Tibial nerve (tissue), 4 donors: ENCODE measurements at regions not wholly inside any gene's neighbourhood (a gene's known extent, or its start where the extent isn't known, plus 50 kb on each side); places are given as distances from the start of the nearest gene placed in this dataset.

Experiments
- DNase-seq, 2 donors: peaks; one replicate each; pipeline ENCODE4 v3.0.0-alpha.2; 2019; ENCODE audit warnings: low spot score in 2 of 2
- H3K27ac ChIP-seq, 4 donors: fragments of 200-600 bp; sonication (generic) in 3 of 4; one replicate each; pipeline ENCODE4 v1.5.1; 2017 to 2019; ENCODE audit warnings: mild to moderate bottlenecking in 1 of 4
- H3K27me3 ChIP-seq, 2 donors: fragments of 200-600 bp; sonication (generic) in 1 of 2; one replicate each; pipeline versions ENCODE4 v1.5.1 to v1.6.0; 2017 to 2019
- H3K36me3 ChIP-seq, 3 donors: fragments of 200-600 bp; sonication (generic); one replicate each; pipeline ENCODE4 v1.5.1; 2018 to 2019
- H3K4me1 ChIP-seq, 4 donors: fragments of 200-600 bp; sonication (generic) in 3 of 4; one replicate each; pipeline ENCODE4 v1.5.1; 2017 to 2019
- H3K4me3 ChIP-seq, 4 donors: fragments of 200-600 bp; sonication (generic) in 3 of 4; one replicate each; pipeline ENCODE4 v1.5.1; 2017 to 2019; ENCODE audit warnings: mild to moderate bottlenecking in 1 of 4, moderate library complexity in 1 of 4
- H3K9me3 ChIP-seq, 4 donors: fragments of 200-600 bp; sonication (generic) in 3 of 4; one replicate each; pipeline ENCODE4 v1.5.1; 2017 to 2019
- CTCF ChIP-seq, 5 experiments: fragments of 200-600 bp in 3 of 5; fragments of 450-650 bp in 2 of 5; sonication (generic) in 3 of 5; IDR thresholded peaks; one replicate each; pipeline ENCODE4 v1.5.1; 2016 to 2019; ENCODE audit warnings: antibody characterized with exemption in 5 of 5, mild to moderate bottlenecking in 3 of 5, moderate library complexity in 2 of 5
- EP300 ChIP-seq, 2 donors: sonication (generic); formaldehyde crosslinking; IDR thresholded peaks; one replicate each; pipeline ENCODE4 v1.6.1; 2017; ENCODE audit warnings: antibody characterized with exemption in 2 of 2, mild to moderate bottlenecking in 1 of 2
- POLR2A ChIP-seq, 2 donors: fragments of 450-650 bp; IDR thresholded peaks; one replicate each; pipeline ENCODE4 v1.6.1; 2017; ENCODE audit warnings: antibody characterized with exemption in 2 of 2, mild to moderate bottlenecking in 2 of 2, moderate library complexity in 2 of 2
- WGBS, 2 donors: methylation state at CpG; one replicate each; pipeline ENCODE4 v1.1.5; 2018; 5-methylcytosine and 5-hydroxymethylcytosine counted together

GRCh38 chr16:5349101-5349500 lies 251.5 kb upstream of the EEF2KMT start:
- H3K27me3 ChIP-seq: no peaks in the 10 kb centered on the region
- no peak overlapping the region for H3K4me3 ChIP-seq
- no peak overlapping the region for H3K27ac ChIP-seq
- no peaks in the 10 kb centered on the region for H3K4me1 ChIP-seq
- TF ChIP-seq EP300 (IDR thresholded peaks at IDR 0.05): no peak
- no peak for TF ChIP-seq CTCF (IDR thresholded peaks at IDR 0.05)
- no peak for TF ChIP-seq POLR2A (IDR thresholded peaks at IDR 0.05)
- 92 to 96% methylated on average over 8 of the region's 8 CpGs for WGBS, 2 donors
- H3K9me3 ChIP-seq: peaks cover 0 to 5% (median 0%) of the 10 kb centered on the region in 4 donors
- no peak for DNase-seq
- H3K36me3 ChIP-seq: no peaks in the 10 kb centered on the region

GRCh38 chr16:5347561-5347960 lies 250.0 kb upstream of the EEF2KMT start:
- TF ChIP-seq CTCF (IDR thresholded peaks at IDR 0.05) (no peak), EP300 (IDR thresholded peaks at IDR 0.05) (no peak), POLR2A (IDR thresholded peaks at IDR 0.05) (no peak)
- whole genome bisulfite sequencing, 2 donors: 88 to 89% methylated on average over 4 of the region's 4 CpGs

GRCh38 chr16:5336941-5337340 lies 239.3 kb upstream of the EEF2KMT start:
- Histone ChIP-seq H3K4me3 (no peak overlapping the region), H3K27ac (no peak overlapping the region), H3K27me3 (no peaks in the 10 kb centered on the region), H3K9me3 (no peaks in the 10 kb centered on the region), H3K4me1 (no peaks in the 10 kb centered on the region), H3K36me3 (no peaks in the 10 kb centered on the region)
- no peak for DNase-seq
- no peak for TF ChIP-seq EP300 (IDR thresholded peaks at IDR 0.05)
- no peak for TF ChIP-seq CTCF (IDR thresholded peaks at IDR 0.05)
- no peak for TF ChIP-seq POLR2A (IDR thresholded peaks at IDR 0.05)
- WGBS, 2 donors: 48 to 57% methylated on average over 6 of the region's 6 CpGs

More at GRCh38 chr16:5347561-5347960, 250.0 kb upstream of the EEF2KMT start:
- Histone ChIP-seq H3K4me3 (no peak overlapping the region), H3K4me1 (no peaks in the 10 kb centered on the region), H3K9me3 (peaks cover 0 to 5% (median 0%) of the 10 kb centered on the region in 4 donors), H3K36me3 (no peaks in the 10 kb centered on the region), H3K27ac (no peak overlapping the region), H3K27me3 (no peaks in the 10 kb centered on the region)
- no peak for DNase-seq

- Histone ChIP-seq H3K9me3 (peaks cover 0 to 16% (median 0%) of the 10 kb centered on the region in 4 donors), H3K4me1 (no peaks in the 10 kb centered on the region), H3K27me3 (no peaks in the 10 kb centered on the region), H3K27ac (no peak overlapping the region), H3K4me3 (no peak overlapping the region), H3K36me3 (no peaks in the 10 kb centered on the region)
- 47 to 49% methylated on average over 4 of the region's 4 CpGs for WGBS, 2 donors
- DNase-seq: no peak
- no peak for TF ChIP-seq CTCF (IDR thresholded peaks at IDR 0.05)
- TF ChIP-seq EP300 (IDR thresholded peaks at IDR 0.05): no peak
- no peak for TF ChIP-seq POLR2A (IDR thresholded peaks at IDR 0.05)
These were observed 236.4 kb upstream of the EEF2KMT start for GRCh38 chr16:5333991-5334390.

GRCh38 chr16:5333126-5333525 lies 235.5 kb upstream of the EEF2KMT start:
- WGBS, 2 donors: 88 to 94% methylated on average over 5 of the region's 5 CpGs
- TF ChIP-seq POLR2A (IDR thresholded peaks at IDR 0.05) (no peak), EP300 (IDR thresholded peaks at IDR 0.05) (no peak), CTCF (IDR thresholded peaks at IDR 0.05) (no peak)
- H3K27ac ChIP-seq: no peak overlapping the region
- H3K4me3 ChIP-seq: no peak overlapping the region
- no peaks in the 10 kb centered on the region for H3K4me1 ChIP-seq
- peaks cover 0 to 16% (median 0%) of the 10 kb centered on the region in 4 donors for H3K9me3 ChIP-seq
- no peak for DNase-seq
- H3K27me3 ChIP-seq: no peaks in the 10 kb centered on the region
- no peaks in the 10 kb centered on the region for H3K36me3 ChIP-seq
